ENCODE measurements at regions not wholly inside any gene's neighbourhood (a gene's known extent, or its start where the extent isn't known, plus 50 kb on each side); places are given as distances from the start of the nearest gene placed in this dataset.
"Not testable (repeated sequence)": the region's sequence is repeated elsewhere in the genome, so short reads cannot be mapped to it uniquely, and the experiment has no call there.

- DNase-seq: no peak
Observed at GRCh38 chr14:30227876-30228275, 300.2 kb upstream of the PRKD1 start.

- DNase-seq: no peak
Observed at GRCh38 chr14:30230719-30231118, 303.1 kb upstream of the PRKD1 start.

- DNase-seq: no peak
Observed at GRCh38 chr14:30234966-30235365, 307.3 kb upstream of the PRKD1 start.

GRCh38 chr14:30235485-30235884 lies 307.8 kb upstream of the PRKD1 start:
- no peak for DNase-seq

- DNase-seq: no peak
Observed at GRCh38 chr14:30238936-30239335, 311.3 kb upstream of the PRKD1 start.

GRCh38 chr14:30240018-30240417 lies 312.4 kb upstream of the PRKD1 start:
- DNase-seq: no peak

- no peak for DNase-seq
Observed at GRCh38 chr14:30240685-30241084, 313.0 kb upstream of the PRKD1 start.

- DNase-seq: no peak
Observed at GRCh38 chr14:30242744-30243143, 315.1 kb upstream of the PRKD1 start.

GRCh38 chr14:30243207-30243606 lies 315.6 kb upstream of the PRKD1 start:
- no peak for DNase-seq

GRCh38 chr14:30243805-30244204 lies 315.2 kb upstream of the G2E3 start:
- DNase-seq: no peak

- DNase-seq: not testable (repeated sequence)
Observed at GRCh38 chr14:30244348-30244747, 314.6 kb upstream of the G2E3 start.

GRCh38 chr14:30251017-30251416 lies 307.9 kb upstream of the G2E3 start:
- no peak for DNase-seq

GRCh38 chr14:30251557-30252100 lies 307.3 kb upstream of the G2E3 start:
- DNase-seq: no peak

GRCh38 chr14:30252151-30252550 lies 306.8 kb upstream of the G2E3 start:
- no peak for DNase-seq

GRCh38 chr14:30252783-30253674 lies 305.9 kb upstream of the G2E3 start:
- DNase-seq: no peak

- DNase-seq: no peak
Observed at GRCh38 chr14:30256627-30257026, 302.3 kb upstream of the G2E3 start.

GRCh38 chr14:30257946-30258661 lies 300.9 kb upstream of the G2E3 start:
- no peak for DNase-seq

GRCh38 chr14:30260833-30261607 lies 297.9 kb upstream of the G2E3 start:
- no peak for DNase-seq

- DNase-seq: no peak
Observed at GRCh38 chr14:30264161-30264560, 294.8 kb upstream of the G2E3 start.

- DNase-seq: no peak
Observed at GRCh38 chr14:30266290-30266689, 292.7 kb upstream of the G2E3 start.

- no peak for DNase-seq
Observed at GRCh38 chr14:30267141-30267540, 291.8 kb upstream of the G2E3 start.

- DNase-seq: peak; percentile 34
Observed at GRCh38 chr14:30270200-30271161, 288.5 kb upstream of the G2E3 start.

Data from activated CD8-positive, alpha-beta memory T cell treated with anti-CD3 and anti-CD28 coated beads, Interleukin-2, amount 50 U/mL, for 4 hours (primary cell).